CD14-positive monocyte (primary cell): ENCODE measurements at regions not wholly inside any gene's neighbourhood (a gene's known extent, or its start where the extent isn't known, plus 50 kb on each side); places are given as distances from the start of the nearest gene placed in this dataset.

Source experiments
- DNase-seq, 3 donors: peaks; one replicate each; pipeline ENCODE4 v3.0.0-alpha.2; 2011 to 2022
- H2AFZ ChIP-seq: 2 replicates; pipeline ENCODE4 v1.6.0; 2012; ENCODE audit warnings: mild to moderate bottlenecking, low read depth, low read length, inconsistent platforms; ENCODE audit not compliant: insufficient read depth, poor library complexity, severe bottlenecking
- H3K27ac ChIP-seq, 2 donors: 1 replicate in 1 of 2; 2 replicates in 1 of 2; pipeline ENCODE4 v1.5.1; 2012 to 2013; ENCODE audit warnings: low read length in 2 of 2, control low read depth in 1 of 2, inconsistent platforms in 1 of 2, low read depth in 1 of 2, mild to moderate bottlenecking in 1 of 2
- H3K27me3 ChIP-seq, 2 donors: one replicate each; pipeline versions ENCODE4 v1.6.0 to v1.6.1; 2011 to 2013; ENCODE audit warnings: low read length in 2 of 2; ENCODE audit not compliant: control insufficient read depth in 2 of 2, insufficient read depth in 2 of 2
- H3K36me3 ChIP-seq, 2 donors: replicated peaks in 1 of 2; 1 replicate in 1 of 2; 2 replicates in 1 of 2; pipeline versions ENCODE4 v1.5.1 to v1.6.1; 2012 to 2013; ENCODE audit warnings: low read length in 2 of 2, control low read depth in 1 of 2, inconsistent platforms in 1 of 2, mild to moderate bottlenecking in 1 of 2; ENCODE audit not compliant: insufficient read depth in 2 of 2, control insufficient read depth in 1 of 2
- H3K4me1 ChIP-seq, 2 donors: 1 replicate in 1 of 2; 2 replicates in 1 of 2; pipeline versions ENCODE4 v1.5.1 to v1.6.1; 2012 to 2013; ENCODE audit warnings: low read length in 2 of 2, control low read depth in 1 of 2, inconsistent platforms in 1 of 2, mild to moderate bottlenecking in 1 of 2, moderate library complexity in 1 of 2; ENCODE audit not compliant: insufficient read depth in 2 of 2, control insufficient read depth in 1 of 2
- H3K4me2 ChIP-seq: replicated peaks from 2 replicates; pipeline ENCODE3; 2012; ENCODE audit warnings: low read length, moderate library complexity, mild to moderate bottlenecking; ENCODE audit not compliant: poor library complexity, severe bottlenecking; ENCODE audit errors: extremely low read depth
- H3K4me3 ChIP-seq, 3 experiments: fragments of 200-600 bp in 1 of 3; sonication (generic) in 1 of 3; replicated peaks in 1 of 3; 1 replicate in 2 of 3; 2 replicates in 1 of 3; pipeline ENCODE4 v1.5.1; 2011 to 2013; ENCODE audit warnings: low read length in 3 of 3, mild to moderate bottlenecking in 3 of 3, control low read depth in 2 of 3, low read depth in 2 of 3, inconsistent platforms in 1 of 3, moderate library complexity in 1 of 3
- H3K79me2 ChIP-seq: 2 replicates; pipeline ENCODE4 v1.6.0; 2012; ENCODE audit warnings: mild to moderate bottlenecking, control low read depth, inconsistent platforms, low read length, moderate library complexity; ENCODE audit not compliant: insufficient read depth
- H3K9ac ChIP-seq: 2 replicates; pipeline ENCODE4 v1.6.0; 2017; ENCODE audit warnings: low read length, mild to moderate bottlenecking; ENCODE audit not compliant: insufficient read depth, poor library complexity, severe bottlenecking
- H3K9me3 ChIP-seq, 2 donors: replicated peaks in 1 of 2; 1 replicate in 1 of 2; 2 replicates in 1 of 2; pipeline versions ENCODE4 v1.5.1 to v1.6.1; 2012 to 2013; ENCODE audit warnings: low read length in 2 of 2, control low read depth in 1 of 2; ENCODE audit not compliant: control insufficient read depth in 1 of 2, insufficient read depth in 1 of 2
- H4K20me1 ChIP-seq: 2 replicates; pipeline ENCODE4 v1.6.0; 2012; ENCODE audit warnings: mild to moderate bottlenecking, low read length, control low read depth, moderate library complexity; ENCODE audit not compliant: insufficient read depth
- H3K27ac Mint-ChIP-seq, 7 donors: one replicate each; pipeline ENCODE4 v1.8.0; 2020; ENCODE audit warnings: mild to moderate bottlenecking in 7 of 7, mixed read lengths in 7 of 7, moderate library complexity in 6 of 7, inconsistent platforms in 2 of 7
- H3K27me3 Mint-ChIP-seq, 3 donors: one replicate each; pipeline ENCODE4 v1.8.0; 2021 to 2022; ENCODE audit warnings: low read depth in 3 of 3, mild to moderate bottlenecking in 3 of 3, mixed read lengths in 3 of 3, moderate library complexity in 3 of 3, inconsistent platforms in 1 of 3
- H3K36me3 Mint-ChIP-seq, 2 donors: one replicate each; pipeline ENCODE4 v1.8.0; 2020; ENCODE audit warnings: mixed read lengths in 2 of 2, inconsistent platforms in 1 of 2, mild to moderate bottlenecking in 1 of 2
- H3K4me1 Mint-ChIP-seq: one replicate; pipeline ENCODE4 v1.8.0; 2020; ENCODE audit warnings: mild to moderate bottlenecking, mixed read lengths
- H3K4me3 Mint-ChIP-seq, 2 donors: one replicate each; pipeline ENCODE4 v1.8.0; 2020; ENCODE audit warnings: mild to moderate bottlenecking in 2 of 2, mixed read lengths in 2 of 2, moderate library complexity in 1 of 2
- H3K9me3 Mint-ChIP-seq, 7 donors: one replicate each; pipeline ENCODE4 v1.8.0; 2020 to 2022; ENCODE audit warnings: mixed read lengths in 7 of 7, mild to moderate bottlenecking in 6 of 7, moderate library complexity in 6 of 7, inconsistent platforms in 2 of 7
- WGBS: methylation state at CpG from one replicate; pipeline ENCODE4 v1.1.5; 2013; ENCODE audit warnings: missing lambda C conversion rate; ENCODE audit not compliant: insufficient coverage; 5-methylcytosine and 5-hydroxymethylcytosine counted together
- intact Hi-C, 2 donors: fragments of 100-400 bp; cut with micrococcal nuclease; formaldehyde crosslinking; loops; one replicate each; pipeline versions ENCODE4 v1.15.0 to v1.15.1; 2023
- TF ChIP-seq, protein P1 (sequence below): fragments of 200-600 bp; IDR thresholded peaks from one replicate; pipeline ENCODE4 v1.8.0; 2022; ENCODE audit warnings: antibody characterized with exemption, mild to moderate bottlenecking

DNA sequence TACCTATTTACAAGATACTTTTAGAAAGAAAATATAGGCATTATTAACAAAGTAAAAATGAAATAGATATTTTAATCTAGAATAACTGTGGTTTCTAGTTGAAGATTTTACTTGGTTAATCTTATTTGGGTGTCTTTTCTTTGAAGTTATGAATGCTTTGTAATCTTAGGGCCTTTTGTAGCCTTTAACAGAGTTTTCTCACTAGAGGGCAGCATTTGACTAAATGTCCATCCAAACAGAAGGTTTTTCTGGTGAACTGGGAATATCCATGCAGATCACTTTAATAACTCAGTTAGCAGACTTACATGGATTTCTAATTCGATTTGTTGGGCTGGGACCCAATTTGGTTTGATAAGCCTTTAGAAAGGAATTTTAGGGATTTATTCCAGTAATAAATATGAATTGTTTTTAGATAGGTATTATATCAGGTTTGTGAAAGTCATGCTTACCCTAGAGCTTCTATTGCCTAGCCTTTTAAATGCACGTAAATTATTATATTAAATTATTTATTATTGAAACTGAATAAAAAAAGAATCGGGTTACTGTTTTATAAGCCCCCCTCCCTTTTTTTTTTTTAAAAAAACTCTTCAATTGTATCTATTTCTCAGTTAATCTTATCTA, 119.7 kb downstream of the ZNF326 start:
- H3K79me2 ChIP-seq = no peaks in the 10 kb centered on the region
- intact Hi-C loops = no loop called here
- H3K4me3 Mint-ChIP-seq = no peak overlapping the region
- peaks cover 2 to 9% of the 10 kb centered on the region in 2 donors for H3K27me3 ChIP-seq
- no peak overlapping the region for H3K4me2 ChIP-seq
- no peak overlapping the region for H3K27ac ChIP-seq
- peak in 2 of 3 donors; percentile 2 to 6 for DNase-seq
- no peaks in the 10 kb centered on the region for H3K4me1 ChIP-seq
- H3K4me1 Mint-ChIP-seq = no peaks in the 10 kb centered on the region
- TF ChIP-seq, protein P1, sequence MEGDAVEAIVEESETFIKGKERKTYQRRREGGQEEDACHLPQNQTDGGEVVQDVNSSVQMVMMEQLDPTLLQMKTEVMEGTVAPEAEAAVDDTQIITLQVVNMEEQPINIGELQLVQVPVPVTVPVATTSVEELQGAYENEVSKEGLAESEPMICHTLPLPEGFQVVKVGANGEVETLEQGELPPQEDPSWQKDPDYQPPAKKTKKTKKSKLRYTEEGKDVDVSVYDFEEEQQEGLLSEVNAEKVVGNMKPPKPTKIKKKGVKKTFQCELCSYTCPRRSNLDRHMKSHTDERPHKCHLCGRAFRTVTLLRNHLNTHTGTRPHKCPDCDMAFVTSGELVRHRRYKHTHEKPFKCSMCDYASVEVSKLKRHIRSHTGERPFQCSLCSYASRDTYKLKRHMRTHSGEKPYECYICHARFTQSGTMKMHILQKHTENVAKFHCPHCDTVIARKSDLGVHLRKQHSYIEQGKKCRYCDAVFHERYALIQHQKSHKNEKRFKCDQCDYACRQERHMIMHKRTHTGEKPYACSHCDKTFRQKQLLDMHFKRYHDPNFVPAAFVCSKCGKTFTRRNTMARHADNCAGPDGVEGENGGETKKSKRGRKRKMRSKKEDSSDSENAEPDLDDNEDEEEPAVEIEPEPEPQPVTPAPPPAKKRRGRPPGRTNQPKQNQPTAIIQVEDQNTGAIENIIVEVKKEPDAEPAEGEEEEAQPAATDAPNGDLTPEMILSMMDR = peak; percentile 72
- no peak overlapping the region for H3K4me3 ChIP-seq
- H2AFZ ChIP-seq = no peak overlapping the region
- peaks cover 8 to 19% (median 13%) of the 10 kb centered on the region in 3 donors for H3K27me3 Mint-ChIP-seq
- no peaks in the 10 kb centered on the region for H3K9me3 ChIP-seq
- no peak overlapping the region for H3K27ac Mint-ChIP-seq
- no peaks in the 10 kb centered on the region for H3K36me3 ChIP-seq
- H3K36me3 Mint-ChIP-seq = no peaks in the 10 kb centered on the region
- no peak overlapping the region for H3K9ac ChIP-seq
- no CpG with 5 or more reads among the region's 3 CpGs for WGBS
- H4K20me1 ChIP-seq = no peaks in the 10 kb centered on the region
- H3K9me3 Mint-ChIP-seq = no peaks in the 10 kb centered on the region

DNA sequence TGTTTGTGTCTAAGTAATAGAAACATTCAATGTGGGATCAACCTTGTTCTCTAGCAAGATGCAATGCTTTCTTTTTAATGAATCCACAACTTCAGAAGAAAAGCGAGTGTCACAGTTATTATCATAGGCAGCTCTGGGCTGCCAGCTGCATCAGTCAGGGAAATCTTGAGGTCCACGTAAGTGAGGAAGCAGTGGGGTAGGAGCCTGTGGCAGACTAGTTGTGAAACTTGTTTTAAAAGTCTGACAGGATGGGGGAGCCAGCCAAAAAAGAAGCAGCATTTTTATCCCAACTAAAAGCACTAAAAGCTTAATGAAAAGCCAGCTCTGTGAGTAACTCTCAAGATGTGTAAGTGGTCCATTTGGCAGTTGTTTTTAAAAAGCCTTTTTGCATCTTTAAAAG, 113.1 kb downstream of the ZNF326 start:
- WGBS = 42% methylated on average over 2 of the region's 2 CpGs
- H3K79me2 ChIP-seq = no peaks in the 10 kb centered on the region
- no peaks in the 10 kb centered on the region for H3K36me3 Mint-ChIP-seq

More for the DNA sequence above, 113.1 kb downstream of the ZNF326 start:
- no peaks in the 10 kb centered on the region for H3K9me3 ChIP-seq
- H3K9ac ChIP-seq = no peak overlapping the region
- H3K4me2 ChIP-seq = no peak overlapping the region
- intact Hi-C loops = no loop called here
- no peak overlapping the region for H3K4me3 Mint-ChIP-seq
- TF ChIP-seq, protein P1 = no peak
- no peaks in the 10 kb centered on the region for H3K4me1 Mint-ChIP-seq
- peaks cover 0 to 3% of the 10 kb centered on the region in 2 donors for H3K27me3 ChIP-seq
- H3K27ac Mint-ChIP-seq = no peak overlapping the region
- no peaks in the 10 kb centered on the region for H3K9me3 Mint-ChIP-seq
- H3K4me3 ChIP-seq = no peak overlapping the region
- no peaks in the 10 kb centered on the region for H3K4me1 ChIP-seq
- no peak for DNase-seq
- H3K27me3 Mint-ChIP-seq = peaks cover 3 to 14% (median 8%) of the 10 kb centered on the region in 3 donors
- H2AFZ ChIP-seq = no peak overlapping the region
- no peaks in the 10 kb centered on the region for H3K36me3 ChIP-seq
- no peak overlapping the region for H3K27ac ChIP-seq
- no peaks in the 10 kb centered on the region for H4K20me1 ChIP-seq
